ENCODE measurements at regions not wholly inside any gene's neighbourhood (a gene's known extent, or its start where the extent isn't known, plus 50 kb on each side); places are given as distances from the start of the nearest gene placed in this dataset.
"Not testable (repeated sequence)": the region's sequence is repeated elsewhere in the genome, so short reads cannot be mapped to it uniquely, and the experiment has no call there.

GRCh38 chr11:49499117-49499516 is 290.7 kb upstream of the FOLH1 start:
- no peak for DNase-seq (ENCODE audit: low read depth in 4 of 4, low spot score in 3 of 4)

GRCh38 chr11:49505231-49505630 is 296.8 kb upstream of the FOLH1 start:
- no peak for DNase-seq (ENCODE audit: low read depth in 4 of 4, low spot score in 3 of 4)

GRCh38 chr11:49526240-49526829 is 317.9 kb upstream of the FOLH1 start:
- DNase-seq (ENCODE audit: low read depth in 4 of 4, low spot score in 3 of 4) = peak in 1 of 4 donors; percentile 0

- no peak for DNase-seq (ENCODE audit: low read depth in 4 of 4, low spot score in 3 of 4)
Measured at GRCh38 chr11:49533204-49533603, 324.8 kb upstream of the FOLH1 start.

- DNase-seq (ENCODE audit: low read depth in 4 of 4, low spot score in 3 of 4) = not testable (repeated sequence)
Measured at GRCh38 chr11:49538927-49539326, 330.5 kb upstream of the FOLH1 start.

GRCh38 chr11:49558261-49558847 is 350.0 kb upstream of the FOLH1 start:
- not testable (repeated sequence) for DNase-seq (ENCODE audit: low read depth in 4 of 4, low spot score in 3 of 4)

GRCh38 chr11:49560593-49560992 is 352.2 kb upstream of the FOLH1 start:
- DNase-seq (ENCODE audit: low read depth in 4 of 4, low spot score in 3 of 4) = not testable (repeated sequence)

GRCh38 chr11:49561240-49561880 is 353.0 kb upstream of the FOLH1 start:
- DNase-seq (ENCODE audit: low read depth in 4 of 4, low spot score in 3 of 4) = not testable (repeated sequence)

GRCh38 chr11:49562262-49562661 is 353.9 kb upstream of the FOLH1 start:
- not testable (repeated sequence) for DNase-seq (ENCODE audit: low read depth in 4 of 4, low spot score in 3 of 4)

GRCh38 chr11:49579492-49579891 is 371.1 kb upstream of the FOLH1 start:
- DNase-seq (ENCODE audit: low read depth in 4 of 4, low spot score in 3 of 4) = not testable (repeated sequence)

- not testable (repeated sequence) for DNase-seq (ENCODE audit: low read depth in 4 of 4, low spot score in 3 of 4)
Measured at GRCh38 chr11:49585495-49585894, 366.7 kb upstream of the OR4C13 start.

- DNase-seq (ENCODE audit: low read depth in 4 of 4, low spot score in 3 of 4) = not testable (repeated sequence)
Measured at GRCh38 chr11:49608892-49609291, 343.3 kb upstream of the OR4C13 start.

- DNase-seq (ENCODE audit: low read depth in 4 of 4, low spot score in 3 of 4) = not testable (repeated sequence)
Measured at GRCh38 chr11:49623872-49624271, 328.3 kb upstream of the OR4C13 start.

GRCh38 chr11:49670705-49671104 is 281.5 kb upstream of the OR4C13 start:
- not testable (repeated sequence) for DNase-seq (ENCODE audit: low read depth in 4 of 4, low spot score in 3 of 4)

- not testable (repeated sequence) for DNase-seq (ENCODE audit: low read depth in 4 of 4, low spot score in 3 of 4)
Measured at GRCh38 chr11:49702121-49702520, 250.1 kb upstream of the OR4C13 start.

- not testable (repeated sequence) for DNase-seq (ENCODE audit: low read depth in 4 of 4, low spot score in 3 of 4)
Measured at GRCh38 chr11:49750447-49750846, 201.7 kb upstream of the OR4C13 start.

GRCh38 chr11:49750960-49751359 is 201.2 kb upstream of the OR4C13 start:
- not testable (repeated sequence) for DNase-seq (ENCODE audit: low read depth in 4 of 4, low spot score in 3 of 4)

- DNase-seq (ENCODE audit: low read depth in 4 of 4, low spot score in 3 of 4) = not testable (repeated sequence)
Measured at GRCh38 chr11:49780791-49781190, 171.4 kb upstream of the OR4C13 start.

- DNase-seq (ENCODE audit: low read depth in 4 of 4, low spot score in 3 of 4) = not testable (repeated sequence)
Measured at GRCh38 chr11:49782000-49782399, 170.2 kb upstream of the OR4C13 start.

- DNase-seq (ENCODE audit: low read depth in 4 of 4, low spot score in 3 of 4) = not testable (repeated sequence)
Measured at GRCh38 chr11:49783841-49784240, 168.3 kb upstream of the OR4C13 start.

GRCh38 chr11:49789787-49790186 is 162.4 kb upstream of the OR4C13 start:
- DNase-seq (ENCODE audit: low read depth in 4 of 4, low spot score in 3 of 4) = not testable (repeated sequence)

Data from left renal pelvis (tissue), 4 donors.